22Rv1 (cell line): ENCODE measurements at regions not wholly inside any gene's neighbourhood (a gene's known extent, or its start where the extent isn't known, plus 50 kb on each side); places are given as distances from the start of the nearest gene placed in this dataset.

ENCODE experiments used
- H3K27ac ChIP-seq: fragments of 450-650 bp; 2 replicates; pipeline ENCODE4 v1.5.1; 2017
- ZFX ChIP-seq: fragments of 450-650 bp; IDR thresholded peaks from 2 replicates; pipeline ENCODE4 v1.6.1; 2017; ENCODE audit warnings: antibody characterized with exemption, borderline replicate concordance
- TF ChIP-seq, protein P1 (sequence below): fragments of 450-650 bp; IDR thresholded peaks from 2 replicates; pipeline ENCODE4 v1.5.1; 2017; ENCODE audit warnings: mild to moderate bottlenecking

DNA sequence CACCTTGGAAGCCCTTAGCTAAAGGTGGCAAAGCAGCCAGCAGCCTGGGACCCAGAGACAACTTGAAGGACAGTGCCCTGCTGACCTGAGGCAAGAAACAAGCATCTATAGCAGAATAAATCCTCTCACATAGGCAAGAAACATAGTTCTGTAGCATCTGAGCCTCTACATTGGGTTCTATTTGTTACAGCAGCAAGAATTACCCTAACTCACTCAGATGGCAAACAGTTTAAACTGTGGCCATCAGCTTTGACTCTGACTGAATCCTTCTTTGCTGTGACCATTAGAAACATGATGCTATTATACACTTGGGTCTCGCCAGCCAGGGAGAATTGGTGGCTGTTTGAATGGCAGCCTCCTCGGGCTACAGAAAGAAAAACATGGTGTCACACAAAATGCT, 53.1 kb upstream of the CCL1 start:
- H3K27ac ChIP-seq, result no peak overlapping the region
- TF ChIP-seq, protein P1, sequence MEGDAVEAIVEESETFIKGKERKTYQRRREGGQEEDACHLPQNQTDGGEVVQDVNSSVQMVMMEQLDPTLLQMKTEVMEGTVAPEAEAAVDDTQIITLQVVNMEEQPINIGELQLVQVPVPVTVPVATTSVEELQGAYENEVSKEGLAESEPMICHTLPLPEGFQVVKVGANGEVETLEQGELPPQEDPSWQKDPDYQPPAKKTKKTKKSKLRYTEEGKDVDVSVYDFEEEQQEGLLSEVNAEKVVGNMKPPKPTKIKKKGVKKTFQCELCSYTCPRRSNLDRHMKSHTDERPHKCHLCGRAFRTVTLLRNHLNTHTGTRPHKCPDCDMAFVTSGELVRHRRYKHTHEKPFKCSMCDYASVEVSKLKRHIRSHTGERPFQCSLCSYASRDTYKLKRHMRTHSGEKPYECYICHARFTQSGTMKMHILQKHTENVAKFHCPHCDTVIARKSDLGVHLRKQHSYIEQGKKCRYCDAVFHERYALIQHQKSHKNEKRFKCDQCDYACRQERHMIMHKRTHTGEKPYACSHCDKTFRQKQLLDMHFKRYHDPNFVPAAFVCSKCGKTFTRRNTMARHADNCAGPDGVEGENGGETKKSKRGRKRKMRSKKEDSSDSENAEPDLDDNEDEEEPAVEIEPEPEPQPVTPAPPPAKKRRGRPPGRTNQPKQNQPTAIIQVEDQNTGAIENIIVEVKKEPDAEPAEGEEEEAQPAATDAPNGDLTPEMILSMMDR, result no peak
- TF ChIP-seq ZFX, result no peak

DNA sequence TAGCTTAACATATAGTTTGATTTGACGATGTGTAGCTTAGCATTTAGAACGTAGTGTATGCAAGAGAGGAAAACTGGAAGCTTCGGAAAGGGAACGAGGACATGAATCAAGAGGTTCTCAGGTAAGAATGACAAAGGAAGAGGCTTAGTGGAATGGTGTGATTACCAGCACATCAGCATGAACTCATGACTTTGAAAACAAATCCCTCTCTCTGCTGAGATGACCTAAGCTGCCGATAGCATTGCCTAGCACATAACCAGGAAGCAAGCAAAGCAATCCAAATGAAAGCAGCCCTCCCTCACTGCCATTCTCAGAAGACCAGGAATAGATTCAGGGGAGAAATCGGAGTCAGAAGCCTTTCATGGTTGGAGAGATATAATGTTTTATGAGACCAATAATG, 51.3 kb upstream of the CCL1 start:
- H3K27ac ChIP-seq, result no peak overlapping the region

DNA sequence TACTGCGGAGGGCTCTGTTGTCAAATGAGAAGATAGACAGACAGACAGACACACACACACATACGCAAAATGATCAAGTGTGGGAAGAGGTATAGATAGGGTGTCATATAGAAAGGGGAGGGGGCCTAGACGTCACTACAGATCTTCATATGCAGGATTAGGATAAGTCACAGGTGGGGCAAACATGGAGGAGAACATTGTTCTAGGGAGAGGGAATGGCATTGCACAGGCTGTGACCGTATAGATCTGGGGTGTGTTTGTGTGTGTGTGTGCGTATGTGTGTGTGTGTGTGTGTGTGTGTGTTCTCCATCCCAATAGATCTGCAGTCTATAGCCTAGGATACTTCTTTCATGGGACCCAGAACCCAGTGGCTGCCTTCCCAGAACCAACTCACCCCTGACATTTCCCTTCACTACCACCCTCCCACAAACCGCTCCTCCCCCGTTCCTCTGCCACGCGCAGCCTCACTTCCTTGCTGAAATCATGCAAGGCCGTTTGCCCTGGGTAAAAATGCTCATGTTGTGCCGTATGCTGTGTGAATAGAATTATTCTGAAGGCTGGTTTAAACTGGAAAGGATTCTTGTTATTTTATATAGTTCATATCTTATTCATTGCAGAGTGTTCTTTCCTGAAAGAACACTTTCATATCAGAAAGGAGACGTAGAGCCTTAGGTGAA, 50.5 kb upstream of the CCL1 start:
- TF ChIP-seq, protein P1, result no peak
- TF ChIP-seq ZFX, result no peak
- no peak overlapping the region for H3K27ac ChIP-seq

More for the DNA sequence above, 51.3 kb upstream of the CCL1 start:
- TF ChIP-seq, protein P1, result no peak
- no peak for TF ChIP-seq ZFX

DNA sequence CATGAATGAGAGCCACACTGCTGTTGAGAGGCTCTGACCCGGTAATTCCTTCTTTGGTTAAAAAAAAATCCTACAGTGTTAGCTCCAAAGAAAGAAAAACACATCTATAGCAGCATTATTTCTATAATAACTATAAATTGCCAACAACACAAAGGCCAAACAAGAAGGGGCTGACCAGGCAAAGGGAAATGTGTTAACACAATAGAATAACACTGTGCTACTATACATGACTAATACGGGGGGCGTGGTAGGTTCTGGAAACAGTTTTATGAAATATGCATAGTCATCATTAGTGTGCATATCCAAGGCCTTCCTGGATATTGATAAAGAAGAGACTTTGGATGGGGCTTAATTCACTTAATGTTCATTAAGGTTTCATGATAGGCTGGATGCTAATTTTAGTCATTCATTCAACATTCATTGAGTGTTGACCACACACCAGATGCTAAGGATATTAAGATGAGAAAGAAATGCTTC, 50.0 kb upstream of the CCL1 start:
- TF ChIP-seq, protein P1, result no peak
- TF ChIP-seq ZFX, result no peak
- H3K27ac ChIP-seq, result no peak overlapping the region
